ENCODE measurements at regions not wholly inside any gene's neighbourhood (a gene's known extent, or its start where the extent isn't known, plus 50 kb on each side); places are given as distances from the start of the nearest gene placed in this dataset.

DNA sequence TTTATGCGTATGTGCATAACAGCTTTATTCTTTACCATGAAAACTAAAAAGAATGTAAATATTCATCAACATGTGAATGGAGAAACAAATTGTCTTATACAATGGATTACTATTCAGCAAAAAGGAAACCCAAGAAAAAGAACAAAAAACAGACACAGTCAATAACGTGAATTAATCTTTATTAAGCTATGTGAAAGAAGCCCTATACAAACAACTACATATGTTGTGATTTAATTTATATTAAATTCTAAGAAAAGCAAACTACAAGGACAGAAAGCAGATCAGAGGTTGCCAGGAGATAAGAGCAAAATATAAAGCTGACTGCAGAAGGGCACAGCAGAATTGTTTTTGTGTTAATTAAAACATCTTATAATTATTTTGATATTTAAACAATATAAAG lies 756.4 kb upstream of the MBL2 start:
- no peak for TF ChIP-seq CTCF (conservative IDR thresholded peaks at IDR 0.05 in 1 of 2, IDR thresholded peaks at IDR 0.05 in 1 of 2; ENCODE audit: extremely low read depth in 1 of 2, insufficient read depth in 1 of 2, low read depth in 1 of 2, low read length in 2 of 2)
- TF ChIP-seq EZH2 (IDR thresholded peaks at IDR 0.05; ENCODE audit: borderline replicate concordance, low read length): no peak
